Mucosa of rectum (tissue), 2 donors: ENCODE measurements at regions not wholly inside any gene's neighbourhood (a gene's known extent, or its start where the extent isn't known, plus 50 kb on each side); places are given as distances from the start of the nearest gene placed in this dataset.
"Not testable (repeated sequence)": the region's sequence is repeated elsewhere in the genome, so short reads cannot be mapped to it uniquely, and the experiment has no call there.

Experiments
- H3K27ac ChIP-seq, 2 donors: one replicate each; pipeline ENCODE4 v1.7.0; 2013; ENCODE audit warnings: inconsistent platforms in 2 of 2, low read depth in 2 of 2, low read length in 2 of 2
- H3K27me3 ChIP-seq, 2 donors: one replicate each; pipeline ENCODE4 v1.7.0; 2013; ENCODE audit warnings: low read length in 2 of 2; ENCODE audit not compliant: control insufficient read depth in 2 of 2, insufficient read depth in 2 of 2
- H3K36me3 ChIP-seq, 2 donors: one replicate each; pipeline ENCODE4 v1.7.0; 2013; ENCODE audit warnings: low read length in 2 of 2; ENCODE audit not compliant: control insufficient read depth in 2 of 2, insufficient read depth in 2 of 2
- H3K4me1 ChIP-seq, 2 donors: one replicate each; pipeline ENCODE4 v1.7.0; 2013; ENCODE audit warnings: low read length in 2 of 2, mild to moderate bottlenecking in 1 of 2; ENCODE audit not compliant: control insufficient read depth in 2 of 2, insufficient read depth in 2 of 2
- H3K4me3 ChIP-seq, 2 donors: one replicate each; pipeline ENCODE4 v1.7.0; 2013; ENCODE audit warnings: low read length in 2 of 2
- H3K9ac ChIP-seq, 2 donors: one replicate each; pipeline ENCODE4 v1.7.0; 2013; ENCODE audit warnings: low read length in 2 of 2, low read depth in 1 of 2, mild to moderate bottlenecking in 1 of 2
- H3K9me3 ChIP-seq, 2 donors: one replicate each; pipeline ENCODE4 v1.7.0; 2013; ENCODE audit warnings: low read length in 2 of 2; ENCODE audit not compliant: control insufficient read depth in 2 of 2
- donor health status: healthy.
- donor health status: Normal muscosa, but diverticular disease.

DNA sequence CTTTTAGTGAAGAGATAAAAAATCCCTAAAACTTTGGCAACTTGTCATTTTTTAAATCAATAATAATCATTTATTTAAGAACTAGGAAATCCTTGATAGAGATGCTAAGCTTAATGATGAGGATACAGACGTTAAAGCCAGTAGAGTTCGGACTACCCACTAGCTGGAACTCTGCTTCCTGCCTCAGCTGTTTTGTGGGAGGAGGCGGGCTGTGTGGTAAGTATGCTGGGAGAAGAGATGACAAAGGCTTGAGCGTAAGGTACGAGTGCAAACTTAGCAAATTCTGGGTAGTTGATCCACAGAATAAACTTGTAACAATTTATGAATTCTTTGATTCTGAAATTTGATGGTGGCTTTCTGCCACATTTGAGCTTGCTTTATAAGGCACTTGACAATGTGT lies 111.2 kb upstream of the NANOGP8 start:
- no peaks in the 10 kb centered on the region for H3K36me3 ChIP-seq
- no peak overlapping the region for H3K27ac ChIP-seq
- no peak overlapping the region for H3K4me3 ChIP-seq
- peaks cover 0 to 4% of the 10 kb centered on the region in 2 donors for H3K9me3 ChIP-seq
- no peak overlapping the region for H3K9ac ChIP-seq
- H3K27me3 ChIP-seq: no peaks in the 10 kb centered on the region
- H3K4me1 ChIP-seq: no peaks in the 10 kb centered on the region

DNA sequence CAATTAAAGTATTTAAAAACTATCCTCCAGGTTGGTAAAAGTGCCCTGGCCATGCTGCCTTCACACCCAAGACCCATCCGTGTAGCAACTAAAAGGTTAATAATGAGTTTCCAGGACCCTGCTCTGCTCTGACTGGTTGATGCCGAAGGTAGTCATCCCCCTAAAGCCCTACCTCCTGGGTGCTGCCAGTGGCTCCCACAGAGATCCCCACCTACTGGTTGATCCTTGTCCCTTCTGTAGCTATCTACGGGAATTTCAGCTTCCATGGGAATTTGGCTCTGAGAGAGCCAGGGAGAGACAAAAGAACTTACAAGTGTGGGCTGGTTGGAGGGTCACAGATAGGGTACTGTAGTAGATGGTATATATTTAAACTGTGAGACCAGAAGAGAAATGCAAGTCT lies 110.6 kb upstream of the NANOGP8 start:
- Histone ChIP-seq H3K4me1 (no peaks in the 10 kb centered on the region), H3K36me3 (no peaks in the 10 kb centered on the region)

DNA sequence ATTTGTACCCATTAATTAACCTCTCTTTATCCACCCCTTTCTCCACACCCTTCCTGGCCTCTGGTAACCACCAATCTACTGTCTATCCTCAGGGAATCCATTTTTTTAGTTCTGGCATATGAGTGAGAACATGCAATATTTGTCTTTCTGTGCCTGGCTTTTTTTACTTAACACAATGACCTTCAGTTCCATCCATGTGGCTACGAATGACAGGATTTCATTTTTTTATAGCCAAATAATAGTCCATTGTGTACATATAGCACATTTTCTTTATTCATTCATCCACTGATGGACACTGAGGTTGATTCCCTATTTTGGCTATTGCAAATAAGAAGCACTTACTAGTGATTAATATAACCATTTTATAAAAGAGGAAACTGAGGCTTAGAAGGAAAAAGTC lies 109.9 kb upstream of the NANOGP8 start:
- no peaks in the 10 kb centered on the region for H3K36me3 ChIP-seq
- H3K4me3 ChIP-seq: no peak overlapping the region
- peaks cover 2 to 4% of the 10 kb centered on the region in 2 donors for H3K9me3 ChIP-seq
- H3K27me3 ChIP-seq: no peaks in the 10 kb centered on the region
- H3K9ac ChIP-seq: no peak overlapping the region
- no peak overlapping the region for H3K27ac ChIP-seq
- no peaks in the 10 kb centered on the region for H3K4me1 ChIP-seq

More for the DNA sequence above, 110.6 kb upstream of the NANOGP8 start:
- H3K4me3 ChIP-seq: no peak overlapping the region
- H3K9ac ChIP-seq: no peak overlapping the region
- peaks cover 0 to 4% of the 10 kb centered on the region in 2 donors for H3K9me3 ChIP-seq
- H3K27ac ChIP-seq: no peak overlapping the region
- no peaks in the 10 kb centered on the region for H3K27me3 ChIP-seq

DNA sequence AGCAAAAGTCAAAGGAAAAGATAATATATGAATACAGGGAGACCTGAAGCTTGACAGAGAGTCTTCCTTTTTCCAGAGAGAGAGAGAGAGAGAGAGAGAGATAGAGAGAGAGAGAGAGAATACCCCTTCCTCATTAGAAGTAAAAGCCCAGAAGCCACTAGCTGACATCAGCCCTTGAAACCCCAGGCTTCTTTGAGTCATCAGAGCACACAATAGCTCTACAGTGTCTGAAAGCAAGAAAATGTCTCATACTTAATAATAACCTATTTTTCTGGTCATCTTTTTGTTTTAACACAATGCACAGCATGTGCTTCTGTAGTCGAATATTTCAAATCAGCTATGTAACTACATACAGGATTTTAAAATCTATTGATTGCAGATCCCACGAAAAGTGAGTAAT lies 109.2 kb upstream of the NANOGP8 start:
- peaks cover 2 to 4% of the 10 kb centered on the region in 2 donors for H3K9me3 ChIP-seq
- no peak overlapping the region for H3K9ac ChIP-seq
- no peaks in the 10 kb centered on the region for H3K4me1 ChIP-seq
- H3K4me3 ChIP-seq: no peak overlapping the region
- no peaks in the 10 kb centered on the region for H3K27me3 ChIP-seq
- no peak overlapping the region for H3K27ac ChIP-seq
- H3K36me3 ChIP-seq: no peaks in the 10 kb centered on the region

DNA sequence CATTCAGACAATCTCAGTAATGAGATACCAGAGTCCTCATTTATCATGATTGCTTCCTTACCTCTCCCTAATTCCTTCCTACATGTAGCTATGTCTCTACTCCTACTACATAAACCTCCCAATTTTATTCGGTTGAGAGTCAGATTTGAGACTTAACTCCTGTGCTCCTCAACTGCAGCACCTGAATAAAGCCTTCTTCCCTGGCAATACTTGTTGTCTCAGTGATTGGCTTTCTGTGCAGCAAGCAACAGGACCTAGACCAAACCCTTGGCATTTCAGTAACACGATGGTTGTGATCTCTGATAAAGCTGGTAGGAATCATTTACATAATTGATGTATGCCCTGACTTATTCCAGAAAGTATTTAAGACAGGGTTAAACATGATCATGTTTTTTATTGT lies 106.7 kb upstream of the NANOGP8 start:
- Histone ChIP-seq H3K27ac (no peak overlapping the region), H3K4me3 (no peak overlapping the region), H3K9ac (no peak overlapping the region), H3K27me3 (no peaks in the 10 kb centered on the region), H3K9me3 (peaks cover 2 to 4% of the 10 kb centered on the region in 2 donors), H3K36me3 (no peaks in the 10 kb centered on the region), H3K4me1 (no peaks in the 10 kb centered on the region)

DNA sequence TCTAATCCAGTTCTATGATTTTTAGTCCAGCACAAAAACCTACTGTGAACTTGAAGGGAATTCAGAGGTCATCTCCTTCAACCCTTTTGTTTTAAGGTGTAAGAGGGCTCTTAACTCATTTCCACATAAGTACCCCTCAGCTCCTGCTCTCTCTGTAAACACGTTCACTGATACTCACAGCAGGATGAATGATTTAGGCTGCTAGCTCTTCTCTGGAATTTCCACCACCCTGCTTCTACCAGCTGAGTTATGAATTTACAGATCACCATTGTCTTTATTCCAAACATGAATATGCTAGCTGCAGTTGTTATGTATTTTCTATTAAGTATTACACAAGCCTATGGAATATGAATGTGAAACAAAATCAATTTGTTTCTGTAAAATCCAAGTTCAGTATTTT lies 101.3 kb upstream of the NANOGP8 start:
- H3K27me3 ChIP-seq: no peaks in the 10 kb centered on the region
- H3K27ac ChIP-seq: no peak overlapping the region
- no peak overlapping the region for H3K9ac ChIP-seq
- H3K4me3 ChIP-seq: no peak overlapping the region
- H3K36me3 ChIP-seq: no peaks in the 10 kb centered on the region
- H3K9me3 ChIP-seq: peaks cover 0 to 2% of the 10 kb centered on the region in 2 donors
- H3K4me1 ChIP-seq: no peaks in the 10 kb centered on the region

DNA sequence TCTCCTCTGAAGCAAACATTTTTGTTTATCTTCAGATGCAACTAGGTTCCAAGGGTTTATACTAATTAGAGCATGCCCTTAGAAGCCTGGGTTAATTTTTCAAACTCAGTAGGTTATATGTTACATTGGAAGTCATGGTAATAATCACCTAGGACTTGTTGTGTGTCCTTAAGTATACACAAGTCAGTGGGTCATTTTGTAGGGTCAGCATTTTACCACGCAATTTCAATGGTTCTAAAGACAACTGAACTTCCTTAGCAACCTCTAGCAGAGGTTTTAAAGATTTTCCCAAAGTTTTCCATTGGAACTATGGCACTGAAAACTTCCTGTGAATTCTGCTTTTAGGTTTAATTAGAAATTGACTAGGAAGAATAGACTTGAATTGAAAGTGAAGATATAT lies 99.6 kb upstream of the NANOGP8 start:
- H3K4me3 ChIP-seq: no peak overlapping the region
- no peaks in the 10 kb centered on the region for H3K9me3 ChIP-seq
- H3K36me3 ChIP-seq: no peaks in the 10 kb centered on the region
- no peak overlapping the region for H3K9ac ChIP-seq
- no peaks in the 10 kb centered on the region for H3K4me1 ChIP-seq
- no peak overlapping the region for H3K27ac ChIP-seq
- H3K27me3 ChIP-seq: no peaks in the 10 kb centered on the region

DNA sequence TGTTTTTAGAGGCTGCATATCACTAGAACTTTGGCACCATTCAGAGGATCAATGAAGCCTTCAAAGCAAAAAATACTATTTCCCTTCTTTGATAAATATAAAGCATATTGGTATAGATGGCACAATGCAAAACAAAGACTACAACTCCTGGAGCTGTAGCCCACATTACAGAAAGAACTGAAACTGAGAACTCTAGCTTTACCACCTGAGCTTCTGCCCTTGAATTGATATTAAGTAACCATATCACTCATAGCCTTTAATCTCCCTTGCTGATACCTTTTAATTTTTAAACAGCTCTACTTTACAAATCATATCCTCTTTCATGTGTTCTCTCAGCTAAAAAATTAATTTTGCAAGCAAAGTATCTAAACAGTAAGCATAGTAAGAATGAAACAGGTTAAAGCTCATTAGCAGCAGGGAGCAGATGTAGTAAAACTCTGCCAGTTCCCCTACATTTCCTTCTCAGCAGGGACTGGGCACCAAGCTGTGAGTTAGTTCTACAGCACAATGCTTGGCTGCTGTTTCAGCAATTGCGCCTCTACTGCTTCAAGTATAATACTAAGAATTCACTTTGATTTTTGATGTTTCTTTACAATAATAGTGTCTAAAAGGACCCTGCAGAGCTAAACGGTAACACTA lies 97.9 kb upstream of the NANOGP8 start:
- Histone ChIP-seq H3K4me1 (no peaks in the 10 kb centered on the region), H3K27me3 (no peaks in the 10 kb centered on the region), H3K9ac (no peak overlapping the region), H3K9me3 (no peaks in the 10 kb centered on the region), H3K4me3 (no peak overlapping the region), H3K27ac (no peak overlapping the region), H3K36me3 (no peaks in the 10 kb centered on the region)

DNA sequence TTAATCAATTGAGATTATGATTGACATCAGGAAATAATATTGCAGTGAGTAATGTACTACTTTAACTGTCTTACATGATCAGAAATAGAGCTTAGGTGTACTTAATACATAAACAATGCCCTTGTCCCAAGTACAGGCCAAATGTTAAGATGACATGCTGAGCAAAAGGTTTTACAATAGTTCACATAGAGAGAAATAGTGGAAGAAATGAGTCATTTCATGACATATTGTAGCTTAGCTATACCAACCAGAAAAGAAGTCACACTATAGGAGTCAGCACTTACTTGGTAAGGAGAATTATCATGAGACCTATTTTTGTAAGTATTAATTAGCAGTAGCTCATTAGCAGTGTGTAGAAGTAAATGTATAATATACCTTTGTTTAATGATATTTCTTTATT lies 96.4 kb upstream of the NANOGP8 start:
- no peaks in the 10 kb centered on the region for H3K27me3 ChIP-seq
- no peaks in the 10 kb centered on the region for H3K9me3 ChIP-seq
- H3K36me3 ChIP-seq: no peaks in the 10 kb centered on the region
- no peak overlapping the region for H3K27ac ChIP-seq
- H3K9ac ChIP-seq: no peak overlapping the region
- no peak overlapping the region for H3K4me3 ChIP-seq
- no peaks in the 10 kb centered on the region for H3K4me1 ChIP-seq

DNA sequence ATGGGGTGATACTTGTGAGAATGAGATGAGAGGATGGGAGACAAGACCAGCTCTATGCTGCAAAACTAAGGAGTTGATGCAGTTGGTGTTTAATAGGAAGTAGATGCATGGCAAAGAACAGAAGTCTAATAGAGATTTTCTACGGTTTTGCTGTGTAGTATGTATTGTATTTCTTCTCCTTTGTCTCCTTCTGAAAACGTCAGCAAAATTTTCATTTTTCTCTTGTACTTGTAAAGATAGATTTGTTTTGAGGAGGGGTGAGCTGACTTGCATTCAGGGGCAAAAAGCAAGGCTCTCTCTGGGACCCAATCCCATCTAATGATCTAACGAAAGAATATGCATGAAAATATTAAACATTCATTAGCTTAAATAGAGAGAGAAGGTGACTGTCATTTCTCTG lies 94.6 kb upstream of the NANOGP8 start:
- no peaks in the 10 kb centered on the region for H3K9me3 ChIP-seq
- H3K27me3 ChIP-seq: no peaks in the 10 kb centered on the region
- no peaks in the 10 kb centered on the region for H3K36me3 ChIP-seq
- H3K4me1 ChIP-seq: no peaks in the 10 kb centered on the region
- no peak overlapping the region for H3K27ac ChIP-seq
- no peak overlapping the region for H3K4me3 ChIP-seq
- H3K9ac ChIP-seq: no peak overlapping the region

DNA sequence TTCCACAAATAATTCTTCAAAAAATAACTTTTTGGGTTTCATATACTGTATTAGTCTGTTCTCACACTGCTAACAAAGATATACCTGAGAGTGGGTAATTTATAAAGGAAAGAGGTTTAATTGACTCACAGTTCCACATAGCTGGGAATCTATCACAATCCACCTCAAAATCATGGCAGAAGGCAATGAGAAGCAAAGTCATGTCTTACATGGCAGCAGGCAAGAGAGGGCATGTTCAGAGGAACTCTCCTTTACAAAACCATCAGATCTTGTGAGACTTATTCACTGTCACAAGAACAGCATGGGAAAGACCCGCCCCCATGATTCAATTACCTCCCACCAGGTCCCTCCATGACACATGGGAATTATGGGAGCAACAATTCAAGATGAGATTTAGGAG lies 93.1 kb upstream of the NANOGP8 start:
- not testable (repeated sequence) for H3K4me1 ChIP-seq, H3K27me3 ChIP-seq, H3K4me3 ChIP-seq, H3K27ac ChIP-seq, H3K9ac ChIP-seq, H3K9me3 ChIP-seq, H3K36me3 ChIP-seq
